ENCODE measurements at regions not wholly inside any gene's neighbourhood (a gene's known extent, or its start where the extent isn't known, plus 50 kb on each side); places are given as distances from the start of the nearest gene placed in this dataset.
A peak's percentile ranks its signal among the peaks of the same experiment; 100 is the strongest.
"Not testable (repeated sequence)": the region's sequence is repeated elsewhere in the genome, so short reads cannot be mapped to it uniquely, and the experiment has no call there.

DNA sequence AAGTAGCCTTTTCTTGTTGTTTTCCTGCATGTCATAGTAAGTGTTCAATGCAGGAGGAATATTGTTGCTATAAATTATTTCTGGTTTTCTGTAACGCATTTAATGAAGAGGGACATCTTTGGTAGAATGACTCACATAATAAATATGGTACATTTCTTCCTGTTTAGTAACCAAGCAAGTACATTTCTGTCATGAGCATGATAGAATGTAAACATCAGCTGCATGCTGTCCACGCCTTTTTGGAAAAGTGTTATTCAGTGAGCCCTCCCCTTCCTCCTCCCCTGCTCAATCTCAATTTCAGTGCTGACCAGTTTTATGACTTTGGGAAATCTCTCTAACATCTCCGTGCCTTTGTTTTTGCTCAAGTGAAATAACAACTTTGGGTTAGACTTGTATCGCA, 664.0 kb downstream of the XPNPEP1 start:
- no peak for FAIRE-seq

DNA sequence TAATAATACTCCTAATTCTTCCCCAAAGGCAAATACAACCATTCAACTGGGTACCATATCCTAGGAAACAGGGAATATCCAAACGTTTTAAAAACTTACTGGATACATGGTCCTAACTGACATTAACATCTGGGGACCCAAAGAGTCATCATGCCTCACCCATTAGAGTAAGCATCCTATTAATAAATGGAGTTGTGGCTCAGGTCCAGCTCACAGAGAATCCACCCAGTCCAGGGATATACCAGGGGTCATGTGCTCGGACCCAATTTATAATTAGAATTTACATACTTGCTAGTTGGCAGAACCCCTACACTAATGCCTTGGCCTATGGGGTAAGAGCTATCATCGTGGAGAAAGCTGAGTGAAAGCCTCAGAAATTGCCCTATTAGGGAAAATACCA, 670.0 kb downstream of the XPNPEP1 start:
- no peak for FAIRE-seq

DNA sequence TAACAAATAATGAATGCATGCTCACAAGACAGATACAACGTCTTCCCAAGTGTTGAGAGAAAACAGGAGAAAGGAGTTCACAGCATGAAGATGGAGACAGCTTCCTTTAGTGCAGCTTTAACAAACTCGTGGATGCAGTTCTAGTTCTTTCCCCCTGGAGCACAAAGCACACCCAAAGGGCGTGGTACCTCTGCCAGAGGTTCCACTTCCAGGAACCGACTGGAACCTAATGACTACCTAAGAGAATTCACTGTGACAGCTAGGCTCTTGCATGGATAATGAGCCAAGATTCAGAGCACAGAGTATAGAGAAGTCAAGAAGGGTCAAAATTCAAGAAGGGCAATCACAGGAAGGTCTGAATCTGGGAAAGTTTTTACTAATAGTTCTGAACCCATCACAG, 673.2 kb downstream of the XPNPEP1 start:
- no peak for FAIRE-seq

DNA sequence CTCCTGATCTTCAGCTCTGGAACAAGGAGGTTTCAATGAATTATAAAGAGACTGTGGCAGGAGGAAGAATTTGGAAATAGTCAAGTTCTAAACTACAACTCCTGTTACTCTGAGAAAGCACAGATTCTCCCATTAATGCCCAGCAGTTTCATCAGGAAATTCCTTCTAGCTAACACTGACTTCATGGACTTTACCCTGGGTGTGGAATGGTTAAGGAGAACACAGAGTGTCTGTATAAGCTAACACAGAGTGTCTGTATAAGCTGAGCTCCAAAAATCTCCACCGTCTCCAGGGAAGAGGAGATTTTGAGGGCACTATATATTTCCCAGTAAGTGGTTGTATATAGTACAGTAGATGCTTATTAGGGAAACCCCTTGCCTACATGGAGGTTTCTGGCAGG, 675.5 kb downstream of the XPNPEP1 start:
- FAIRE-seq, result no peak

DNA sequence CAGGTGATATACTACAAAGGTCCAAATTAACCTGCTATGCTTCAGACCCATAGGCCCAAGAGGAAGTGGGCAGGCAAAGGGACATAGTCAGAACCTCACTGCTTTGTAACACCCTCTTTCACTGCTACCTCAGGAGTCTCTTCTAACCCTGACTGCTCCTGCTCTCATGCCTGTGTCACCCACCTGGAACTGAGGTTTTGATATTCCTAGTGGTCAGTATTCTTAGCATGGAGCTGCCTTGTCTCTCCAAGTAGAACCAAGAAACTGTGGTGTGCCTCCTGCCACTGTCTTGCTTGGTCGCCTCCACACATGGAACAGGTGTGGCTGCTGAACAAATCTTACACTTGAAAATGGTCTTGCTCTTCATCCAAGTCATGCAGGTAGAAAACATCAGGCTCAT, 677.5 kb downstream of the XPNPEP1 start:
- no peak for FAIRE-seq

DNA sequence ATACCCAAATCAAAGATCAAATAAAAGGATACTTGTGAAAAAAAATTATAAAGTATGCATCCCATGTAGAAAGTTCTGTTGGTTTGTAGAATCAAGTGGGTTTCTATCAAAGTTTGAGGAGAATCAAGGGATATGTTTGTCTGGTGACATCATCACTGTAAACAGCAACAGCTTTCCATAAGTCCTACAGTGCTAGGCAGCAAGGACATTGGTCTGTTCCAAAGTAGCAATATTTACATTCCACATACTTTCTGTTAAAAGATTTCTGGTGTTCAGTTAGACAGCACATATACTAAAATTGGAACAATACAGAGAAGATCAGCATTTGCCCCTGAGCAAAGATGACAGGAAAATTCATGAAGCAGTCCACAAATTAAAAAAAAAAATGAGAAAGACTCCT, 683.9 kb downstream of the XPNPEP1 start:
- no peak for FAIRE-seq

DNA sequence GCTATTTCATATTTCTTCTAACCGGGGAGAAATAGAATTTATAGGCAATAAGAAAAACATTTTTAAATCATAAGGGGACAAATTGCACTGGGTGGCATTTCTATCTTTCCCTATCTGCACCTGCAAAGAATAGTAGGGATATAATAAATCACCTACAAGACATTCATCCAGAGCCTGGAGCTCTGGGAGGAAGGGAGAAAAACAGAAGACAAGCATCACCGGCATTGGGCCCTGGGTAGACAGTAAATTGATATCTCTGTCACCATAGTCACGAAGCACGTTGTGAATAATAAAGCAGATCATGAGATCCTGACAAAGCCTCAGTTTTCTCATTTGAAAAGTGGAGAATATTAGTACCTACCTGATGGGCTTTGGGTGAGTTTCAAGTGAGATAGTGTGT, 685.6 kb downstream of the XPNPEP1 start:
- FAIRE-seq, result no peak

DNA sequence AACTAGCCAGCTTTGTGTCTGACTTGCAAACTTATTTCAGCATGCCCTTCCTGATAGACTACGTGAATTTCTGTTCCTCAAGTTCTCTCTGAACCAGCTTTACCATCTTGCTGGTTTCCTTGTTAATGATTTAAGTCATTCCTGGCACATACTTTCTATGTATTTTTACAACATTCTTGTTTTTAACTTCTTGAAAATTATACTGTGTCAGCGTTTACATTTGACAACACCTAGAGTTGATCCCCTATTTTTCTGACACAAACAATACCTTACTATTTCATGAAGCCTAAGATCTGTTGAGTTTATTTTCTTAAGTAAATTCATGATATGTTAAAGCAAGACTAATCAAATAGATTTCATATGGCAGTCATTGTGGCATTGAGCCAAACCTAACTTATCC, 686.3 kb downstream of the XPNPEP1 start:
- FAIRE-seq, result no peak

DNA sequence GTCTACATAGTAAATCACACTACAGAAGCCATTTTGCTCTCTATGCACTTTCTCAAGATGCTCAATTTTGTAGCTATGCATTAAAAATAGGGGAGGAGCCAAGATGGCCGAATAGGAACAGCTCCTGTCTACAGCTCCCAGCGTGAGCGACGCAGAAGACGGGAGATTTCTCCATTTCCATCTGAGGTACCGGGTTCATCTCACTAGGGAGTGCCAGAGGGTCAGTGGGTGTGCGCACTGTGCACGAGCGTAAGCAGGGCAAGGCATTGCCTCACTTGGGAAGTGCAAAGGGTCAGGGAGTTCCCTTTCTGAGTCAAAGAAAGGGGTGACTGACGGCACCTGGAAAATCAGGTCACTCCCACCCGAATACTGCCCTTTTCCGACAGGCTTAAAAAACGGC, 699.8 kb downstream of the XPNPEP1 start:
- not testable (repeated sequence) for FAIRE-seq

DNA sequence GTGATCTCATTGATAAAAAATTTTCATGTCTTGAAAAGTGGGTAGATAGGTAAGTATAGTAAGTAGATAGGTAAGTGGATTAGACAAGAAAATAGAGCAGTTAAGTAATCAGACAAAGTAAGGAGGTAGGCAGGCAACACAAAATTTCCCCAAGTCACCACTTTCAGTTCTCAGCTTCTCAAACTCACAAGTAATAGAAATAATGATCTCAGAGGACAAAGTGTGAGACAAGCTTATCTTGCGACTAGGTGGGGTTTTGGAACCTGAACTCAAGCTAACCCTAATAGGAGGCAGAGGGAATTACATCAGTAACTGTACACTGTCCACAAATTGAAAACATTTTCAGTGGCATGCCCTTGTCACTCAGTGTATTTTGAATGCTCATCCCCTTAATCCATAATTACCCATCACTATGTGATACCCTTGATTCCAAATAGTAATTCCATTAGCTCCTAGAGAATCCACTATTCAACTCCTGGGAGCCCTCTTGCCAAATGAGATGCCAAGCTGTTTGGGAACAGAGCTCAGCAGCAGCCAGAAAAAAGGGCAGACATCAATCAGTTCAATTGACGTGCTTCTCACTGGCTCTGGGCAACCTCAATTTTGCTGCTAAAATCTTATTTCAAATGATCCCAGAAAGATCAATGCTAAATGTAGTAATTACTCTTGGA, 703.2 kb downstream of the XPNPEP1 start:
- no peak for FAIRE-seq

DNA sequence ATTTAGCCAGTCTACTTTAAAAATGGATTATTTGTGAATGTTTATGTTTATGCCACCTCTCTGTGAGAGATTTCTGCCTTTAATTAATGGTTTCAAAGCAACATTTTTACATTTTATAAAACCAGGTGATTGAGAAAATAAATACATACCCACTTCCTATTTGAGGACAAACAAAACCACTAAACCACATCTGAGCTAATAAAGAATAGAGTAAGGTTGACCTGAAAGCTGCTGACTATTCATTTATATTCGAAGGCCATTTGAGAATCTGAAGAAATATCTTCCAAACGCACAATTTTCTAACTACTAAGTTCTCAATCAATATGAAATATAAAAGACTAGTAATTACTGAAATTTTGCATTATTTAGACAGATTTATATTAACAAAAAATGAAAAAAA, 705.1 kb downstream of the XPNPEP1 start:
- FAIRE-seq, result no peak

DNA sequence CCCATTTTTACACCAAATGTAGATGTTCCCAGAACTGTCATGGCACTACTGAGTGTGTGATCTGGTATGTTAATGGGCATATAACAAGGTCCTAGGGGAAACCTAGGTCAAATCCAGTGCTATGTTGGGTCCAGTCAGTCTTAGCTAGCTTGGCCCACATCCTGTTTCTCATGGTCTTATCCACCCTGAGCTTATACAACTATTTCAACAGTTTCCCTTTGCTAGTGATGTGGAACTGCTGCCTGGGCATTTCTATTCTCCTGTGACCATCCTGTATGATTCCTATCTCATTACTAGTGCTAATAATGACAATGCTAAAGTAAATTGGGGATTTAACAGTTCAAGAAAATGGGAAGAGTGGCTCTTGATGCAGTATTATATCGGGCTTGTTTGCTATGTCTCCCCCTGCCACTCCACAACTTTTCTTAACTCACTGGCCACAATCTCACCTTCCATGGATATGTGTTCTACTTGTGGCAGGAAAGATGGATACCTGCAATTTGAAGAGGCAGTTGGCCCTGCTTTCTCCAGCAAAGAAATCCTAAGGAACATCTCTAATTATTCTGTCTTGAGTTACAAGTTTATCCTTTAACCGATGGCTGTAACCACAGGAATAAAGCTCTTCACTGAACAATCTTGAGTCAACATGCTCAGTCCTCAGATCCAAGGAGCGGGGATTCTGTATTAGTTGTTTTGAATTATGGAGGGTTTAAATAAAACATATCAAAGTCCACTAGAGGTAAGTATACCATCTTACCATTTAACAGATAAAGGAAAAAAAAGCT, 707.8 kb downstream of the XPNPEP1 start:
- no peak for FAIRE-seq

DNA sequence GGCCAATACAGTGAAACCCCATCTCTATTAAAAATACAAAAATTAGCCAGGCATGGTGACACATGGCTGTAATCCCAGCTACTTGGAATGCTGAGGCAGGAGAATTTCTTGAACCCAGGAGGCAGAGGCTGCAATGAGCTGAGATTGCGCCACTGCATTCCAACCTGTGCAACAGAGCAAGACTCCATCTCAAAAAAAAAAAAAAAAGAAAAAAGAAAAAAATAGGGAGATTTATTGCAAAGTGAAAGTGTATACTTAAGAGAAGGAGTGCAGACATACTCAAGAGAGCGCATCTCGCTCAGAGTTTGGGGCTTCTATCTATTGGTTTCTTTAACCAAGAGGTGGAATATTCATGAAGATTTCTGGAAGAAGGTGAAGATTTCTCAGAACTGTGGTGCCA, 708.4 kb downstream of the XPNPEP1 start:
- not testable (repeated sequence) for FAIRE-seq

DNA sequence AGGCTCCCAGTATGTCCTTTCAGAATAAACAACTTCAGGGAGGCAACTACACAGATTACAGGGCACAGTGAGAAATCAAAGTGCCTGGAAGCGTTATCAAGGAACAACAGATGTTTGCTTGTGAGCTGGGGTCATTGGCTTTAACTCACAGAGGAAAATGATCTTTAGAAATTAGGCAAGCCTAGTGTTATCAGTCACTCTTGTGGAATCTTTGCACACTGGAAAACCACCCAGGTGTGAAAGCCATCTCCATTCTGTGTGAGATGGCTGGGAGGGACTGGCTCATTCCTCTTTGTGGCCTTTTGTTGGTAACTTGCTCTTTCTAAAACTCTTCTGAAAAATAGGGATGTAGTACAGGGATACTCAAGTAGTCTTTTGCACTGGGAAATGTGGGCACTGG, 716.0 kb downstream of the XPNPEP1 start:
- no peak for FAIRE-seq

DNA sequence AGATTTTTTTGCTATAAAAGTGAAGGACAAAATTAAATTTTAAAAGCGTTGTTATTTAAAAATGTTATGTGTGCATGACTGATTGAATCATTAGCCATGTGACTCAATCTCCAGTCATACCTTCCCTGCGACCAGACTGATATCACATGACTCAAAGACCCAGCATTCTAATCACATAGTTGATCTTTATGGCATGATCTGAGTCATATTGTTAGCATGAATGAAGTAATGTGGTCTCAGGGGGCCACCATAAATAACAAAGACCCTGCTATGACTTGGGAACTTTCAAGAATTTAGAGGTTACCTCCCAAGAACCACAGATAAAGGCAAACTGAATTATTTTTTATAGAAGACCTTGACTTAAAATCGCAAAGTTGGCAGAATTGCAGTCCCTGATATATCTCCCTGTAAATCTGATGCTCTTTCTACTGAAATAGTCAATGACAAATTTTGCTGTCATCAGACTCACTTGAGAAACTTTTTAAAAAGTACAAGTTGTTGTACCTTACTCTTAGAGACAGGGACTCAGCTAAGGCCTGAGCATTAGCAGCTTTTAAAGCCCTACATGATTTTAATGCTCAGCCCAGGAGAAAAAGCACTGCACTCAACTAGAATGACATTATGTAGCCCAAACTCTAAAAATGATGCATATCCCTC, 717.3 kb downstream of the XPNPEP1 start:
- FAIRE-seq, result no peak

DNA sequence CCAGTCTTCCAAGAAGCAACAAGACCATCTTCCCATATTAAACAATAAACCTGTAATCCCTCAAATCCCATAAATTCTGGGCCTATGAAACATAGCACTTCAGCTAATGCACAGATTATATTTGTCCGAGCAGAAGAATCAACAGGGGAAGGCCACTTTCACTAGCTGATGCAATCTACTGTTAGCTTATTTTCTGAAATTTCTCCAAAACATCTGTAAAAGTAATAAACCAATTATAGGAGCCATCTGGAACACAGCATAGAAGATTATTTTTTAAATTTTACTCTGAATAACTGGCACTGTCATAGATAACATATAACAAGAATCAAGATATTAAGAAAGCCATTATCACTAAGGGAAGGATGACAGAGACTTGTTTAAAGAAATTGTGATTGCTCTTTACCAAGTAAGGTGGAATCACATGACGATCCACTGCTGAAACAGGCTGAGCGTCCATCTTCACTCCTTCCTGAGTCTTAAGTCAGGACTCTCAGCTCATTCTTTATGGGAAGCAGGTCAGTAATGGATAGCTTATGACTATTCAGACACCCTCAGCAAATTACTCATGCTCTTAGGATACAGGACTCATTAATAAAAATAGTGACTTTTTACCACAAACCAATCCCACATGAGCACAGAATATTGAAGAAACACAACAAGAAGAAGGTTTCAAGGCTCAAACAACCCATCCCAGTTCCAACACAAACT, 719.5 kb downstream of the XPNPEP1 start:
- FAIRE-seq, result peak; percentile 30

DNA sequence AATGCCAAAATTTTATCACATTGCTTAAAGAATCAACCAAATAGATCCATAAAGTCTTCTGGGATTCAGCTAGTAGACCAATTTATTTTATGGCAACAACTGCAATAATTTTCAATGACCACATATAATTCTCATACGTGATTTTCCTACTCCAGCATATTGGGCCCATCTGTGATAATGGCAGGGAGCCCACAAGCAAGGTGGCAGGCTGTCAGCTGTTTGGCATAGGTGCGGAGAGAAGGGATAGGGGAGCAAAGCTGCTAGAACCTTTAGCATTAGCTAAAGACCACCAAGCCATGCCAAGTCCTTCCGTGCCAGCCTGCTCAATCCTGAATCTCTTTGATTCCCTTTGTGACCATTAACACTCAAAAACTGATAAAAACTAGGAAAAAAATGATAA, 721.2 kb downstream of the XPNPEP1 start:
- no peak for FAIRE-seq

DNA sequence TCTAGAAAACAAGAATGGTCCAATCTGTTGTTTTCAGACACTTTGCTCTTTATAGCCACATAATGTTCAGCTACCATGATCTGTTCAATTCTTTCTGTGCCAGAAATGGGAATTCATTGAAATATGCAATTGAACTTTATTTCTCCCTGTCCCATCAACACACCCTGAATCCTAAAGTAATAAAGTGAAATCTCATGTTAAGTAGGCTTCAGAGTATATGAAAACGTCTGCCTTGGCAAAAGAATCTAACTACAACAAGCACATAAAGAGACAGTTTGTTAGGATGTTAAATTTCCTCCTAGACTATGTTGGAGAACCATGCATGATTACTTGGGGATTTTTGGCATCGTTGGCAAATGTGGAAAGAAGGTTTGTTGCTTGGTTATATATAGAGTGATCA, 722.7 kb downstream of the XPNPEP1 start:
- no peak for FAIRE-seq

DNA sequence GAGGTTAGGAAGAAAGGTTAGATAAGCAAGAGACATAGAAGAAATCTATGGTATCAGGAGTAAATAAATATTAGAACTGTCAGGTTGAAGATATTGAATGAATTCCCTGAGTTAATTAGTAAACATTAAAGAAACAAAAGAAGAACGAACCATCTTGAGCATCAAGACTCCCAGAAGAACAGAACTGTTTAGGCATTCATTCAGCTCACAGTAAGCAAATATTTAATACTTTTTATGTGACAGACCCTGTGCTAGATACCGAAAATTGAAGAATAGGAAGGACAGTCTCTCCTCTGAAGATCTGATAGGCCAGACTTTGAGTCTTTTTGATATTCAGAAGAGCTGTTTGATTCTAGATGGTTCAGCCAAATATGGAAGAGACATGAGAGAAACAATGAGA, 731.5 kb downstream of the XPNPEP1 start:
- no peak for FAIRE-seq

DNA sequence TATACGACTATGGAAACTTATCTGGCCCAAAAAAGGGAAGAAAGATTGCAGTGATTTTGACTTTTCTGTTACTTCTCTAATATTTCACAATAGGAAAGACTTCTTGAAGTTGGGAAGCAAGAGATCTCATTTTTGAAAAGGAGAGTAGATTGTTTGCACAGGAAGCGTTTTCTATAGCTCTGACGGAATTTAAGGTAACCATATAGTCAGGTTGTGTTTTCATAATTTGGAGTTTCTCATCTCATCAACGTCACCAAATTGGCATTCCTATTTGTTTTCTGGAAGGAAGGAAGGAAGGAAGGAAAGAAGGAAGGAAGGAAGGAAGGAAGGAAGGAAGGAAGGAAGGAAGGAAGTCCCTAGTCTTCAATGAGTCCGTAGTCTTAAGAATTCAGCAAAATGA, 732.0 kb downstream of the XPNPEP1 start:
- no peak for FAIRE-seq

DNA sequence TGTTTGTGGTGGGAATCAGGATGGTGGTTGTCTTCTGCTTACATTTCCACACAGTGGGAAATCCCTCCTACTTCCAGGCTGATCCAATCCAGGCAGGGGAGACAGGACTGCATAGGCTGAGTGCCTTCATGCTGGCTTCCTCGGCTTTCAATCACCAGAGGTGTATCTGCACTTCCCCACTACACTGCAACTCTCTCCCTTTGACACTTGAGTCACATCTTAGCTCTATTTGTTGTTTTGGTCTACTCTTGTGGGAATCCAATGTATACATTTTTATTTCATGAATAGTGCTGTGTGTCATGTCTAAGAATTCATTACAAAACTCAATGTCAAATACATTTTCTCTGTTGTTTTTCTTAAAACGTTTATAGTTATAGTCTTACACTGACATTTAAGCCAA, 735.6 kb downstream of the XPNPEP1 start:
- FAIRE-seq, result no peak

DNA sequence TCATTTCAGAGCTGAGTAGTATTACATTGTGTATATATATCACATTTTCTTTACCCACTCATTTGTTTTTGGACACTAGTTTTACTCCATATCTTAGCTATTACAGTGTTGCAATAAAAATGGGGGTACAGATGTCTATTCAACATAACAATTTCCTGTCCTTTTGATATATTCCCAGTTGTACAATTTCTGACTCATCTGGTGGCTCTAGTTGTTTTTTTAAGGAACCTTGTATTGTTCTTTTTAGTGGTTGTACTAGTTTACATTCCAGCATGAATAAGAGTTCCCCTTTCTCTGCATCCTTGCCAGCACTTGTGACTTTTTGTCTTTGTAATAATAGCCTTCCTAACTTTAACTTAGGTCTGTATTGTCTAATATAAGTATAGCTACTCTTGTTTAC, 739.9 kb downstream of the XPNPEP1 start:
- FAIRE-seq, result no peak

DNA sequence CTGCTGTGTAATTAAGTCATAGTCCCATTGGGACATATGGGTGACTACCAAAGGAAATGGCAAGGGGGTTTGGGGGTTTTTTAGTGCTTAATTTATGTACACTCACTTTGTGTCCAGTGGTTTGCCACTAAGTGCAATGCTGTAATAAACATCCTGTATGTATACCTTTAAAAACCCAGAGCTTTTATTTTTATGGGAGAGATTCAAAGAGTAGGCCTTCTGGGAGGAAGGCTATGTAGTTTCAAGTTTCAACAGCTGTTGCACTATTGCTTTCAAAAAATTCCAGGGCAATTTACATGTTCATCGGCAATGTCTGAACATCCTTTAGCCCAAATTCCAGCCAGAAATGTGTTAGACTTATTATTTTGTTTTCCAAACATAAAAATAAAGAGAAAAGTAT, 744.7 kb downstream of the XPNPEP1 start:
- FAIRE-seq, result no peak

DNA sequence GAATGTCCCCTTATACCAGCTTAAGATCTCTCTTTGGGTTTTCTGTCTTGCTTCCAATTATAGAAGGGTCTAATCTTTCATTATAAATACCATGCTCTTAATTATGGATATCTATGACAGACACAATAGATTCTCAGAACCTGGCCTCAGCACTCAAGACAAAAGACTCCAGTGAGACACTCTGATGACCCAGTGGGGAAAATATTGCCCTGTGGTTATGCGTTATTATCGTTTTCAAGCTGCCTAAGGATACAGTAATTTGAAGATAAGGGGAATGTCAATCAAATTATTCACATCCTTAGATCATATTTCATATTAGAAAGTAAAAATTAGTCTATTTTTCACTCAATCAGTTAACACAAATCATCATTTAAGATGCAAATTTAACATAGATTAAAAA, 748.8 kb downstream of the XPNPEP1 start:
- FAIRE-seq, result no peak

Measured in islet of Langerhans (tissue), 1 donor.